ENCODE measurements at regions not wholly inside any gene's neighbourhood (a gene's known extent, or its start where the extent isn't known, plus 50 kb on each side); places are given as distances from the start of the nearest gene placed in this dataset.

- no peak overlapping the region for H3K9ac ChIP-seq (ENCODE audit: low read depth in 1 of 2, low read length in 2 of 2)
- WGBS = 53% methylated on average over 5 of the region's 5 CpGs
- TF ChIP-seq ATF3 (IDR thresholded peaks at IDR 0.05) = no peak
- no peak for TF ChIP-seq CTCF (IDR thresholded peaks at IDR 0.05; ENCODE audit: low read depth, low read length, missing input control)
- no peak for TF ChIP-seq RAD21 (IDR thresholded peaks at IDR 0.05)
- no peak for TF ChIP-seq SP1 (IDR thresholded peaks at IDR 0.05)
- TF ChIP-seq MAX (IDR thresholded peaks at IDR 0.05) = no peak
- no peak for TF ChIP-seq TAF1 (conservative IDR thresholded peaks at IDR 0.05)
- no peak for TF ChIP-seq REST (IDR thresholded peaks at IDR 0.05)
- TF ChIP-seq EGR1 (IDR thresholded peaks at IDR 0.05; ENCODE audit: low read depth in 2 of 2) = no peak
- TF ChIP-seq HNF4G (IDR thresholded peaks at IDR 0.05) = no peak
- TF ChIP-seq GABPA (IDR thresholded peaks at IDR 0.05 in 1 of 2, conservative IDR thresholded peaks at IDR 0.05 in 1 of 2) = no peak
- no peak for TF ChIP-seq YY1 (IDR thresholded peaks at IDR 0.05)
- H3K36me3 ChIP-seq (ENCODE audit: control insufficient read depth in 4 of 4, insufficient read depth in 3 of 4, low read depth in 1 of 4, low read length in 3 of 4) = no peaks in the 10 kb centered on the region
- H3K9me3 ChIP-seq (ENCODE audit: control insufficient read depth in 4 of 4, low read length in 3 of 4) = no peaks in the 10 kb centered on the region
- no peak overlapping the region for H3K27ac ChIP-seq (ENCODE audit: low read depth in 1 of 2, low read length in 2 of 2)
- no peak for DNase-seq (ENCODE audit: low spot score)
- H3K4me3 ChIP-seq (ENCODE audit: low read depth in 1 of 3, low read length in 3 of 3) = no peak overlapping the region
- no peaks in the 10 kb centered on the region for H3K27me3 ChIP-seq (ENCODE audit: control insufficient read depth in 4 of 4, insufficient read depth in 4 of 4, low read length in 3 of 4)
- H3K4me1 ChIP-seq (ENCODE audit: control insufficient read depth in 4 of 4, insufficient read depth in 4 of 4, low read length in 3 of 4) = no peaks in the 10 kb centered on the region
These were observed 502.4 kb upstream of the PTCHD4 start for GRCh38 chr6:48613231-48613949.

- Histone ChIP-seq H3K27me3 (ENCODE audit: control insufficient read depth in 4 of 4, insufficient read depth in 4 of 4, low read length in 3 of 4) (no peaks in the 10 kb centered on the region), H3K27ac (ENCODE audit: low read depth in 1 of 2, low read length in 2 of 2) (no peak overlapping the region), H3K4me3 (ENCODE audit: low read depth in 1 of 3, low read length in 3 of 3) (no peak overlapping the region), H3K4me1 (ENCODE audit: control insufficient read depth in 4 of 4, insufficient read depth in 4 of 4, low read length in 3 of 4) (no peaks in the 10 kb centered on the region), H3K9me3 (ENCODE audit: control insufficient read depth in 4 of 4, low read length in 3 of 4) (no peaks in the 10 kb centered on the region), H3K9ac (ENCODE audit: low read depth in 1 of 2, low read length in 2 of 2) (no peak overlapping the region), H3K36me3 (ENCODE audit: control insufficient read depth in 4 of 4, insufficient read depth in 3 of 4, low read depth in 1 of 4, low read length in 3 of 4) (no peaks in the 10 kb centered on the region)
- TF ChIP-seq RAD21 (IDR thresholded peaks at IDR 0.05) (no peak), GABPA (IDR thresholded peaks at IDR 0.05 in 1 of 2, conservative IDR thresholded peaks at IDR 0.05 in 1 of 2) (no peak), FOXA1 (IDR thresholded peaks at IDR 0.05) (no peak), HNF4A (conservative IDR thresholded peaks at IDR 0.05) (no peak), MAX (IDR thresholded peaks at IDR 0.05) (no peak), NR2F2 (IDR thresholded peaks at IDR 0.05) (no peak), RXRA (IDR thresholded peaks at IDR 0.05) (no peak)
- 62% methylated on average over 3 of the region's 3 CpGs for WGBS
- DNase-seq (ENCODE audit: low spot score) = no peak
These were observed 500.3 kb upstream of the PTCHD4 start for GRCh38 chr6:48611332-48611731.

Measured in liver (tissue), 8 donors.